AG09319 (cell line): ENCODE measurements at regions not wholly inside any gene's neighbourhood (a gene's known extent, or its start where the extent isn't known, plus 50 kb on each side); places are given as distances from the start of the nearest gene placed in this dataset.

Experiments
- DNase-seq: peaks from one replicate; pipeline ENCODE4 v3.0.0-alpha.2; 2010; ENCODE audit warnings: low read depth; ENCODE audit errors: extremely low read depth
- CTCF ChIP-seq: IDR thresholded peaks from 2 replicates; pipeline ENCODE4 v1.5.1; 2011; ENCODE audit warnings: low read depth, mild to moderate bottlenecking, inconsistent platforms, low read length, moderate library complexity

GRCh38 chr12:115216301-115216700 is 532.3 kb upstream of the TBX3 start:
- DNase-seq = no peak
- no peak for TF ChIP-seq CTCF

- no peak for DNase-seq
- no peak for TF ChIP-seq CTCF
Observed at GRCh38 chr12:115215544-115215943, 531.6 kb upstream of the TBX3 start.

- no peak for TF ChIP-seq CTCF
Observed at GRCh38 chr12:115213538-115214016, 529.6 kb upstream of the TBX3 start.

GRCh38 chr12:115213118-115213517 is 529.1 kb upstream of the TBX3 start:
- DNase-seq = no peak
- TF ChIP-seq CTCF = no peak

More at GRCh38 chr12:115213538-115214016, 529.6 kb upstream of the TBX3 start:
- DNase-seq = no peak

- no peak for DNase-seq
- no peak for TF ChIP-seq CTCF
Observed at GRCh38 chr12:115212356-115212755, 528.4 kb upstream of the TBX3 start.

- DNase-seq = no peak
- no peak for TF ChIP-seq CTCF
Observed at GRCh38 chr12:115210533-115211252, 526.7 kb upstream of the TBX3 start.

- TF ChIP-seq CTCF = no peak
- no peak for DNase-seq
Observed at GRCh38 chr12:115209230-115209629, 525.3 kb upstream of the TBX3 start.
